ENCODE measurements at regions not wholly inside any gene's neighbourhood (a gene's known extent, or its start where the extent isn't known, plus 50 kb on each side); places are given as distances from the start of the nearest gene placed in this dataset.

DNA sequence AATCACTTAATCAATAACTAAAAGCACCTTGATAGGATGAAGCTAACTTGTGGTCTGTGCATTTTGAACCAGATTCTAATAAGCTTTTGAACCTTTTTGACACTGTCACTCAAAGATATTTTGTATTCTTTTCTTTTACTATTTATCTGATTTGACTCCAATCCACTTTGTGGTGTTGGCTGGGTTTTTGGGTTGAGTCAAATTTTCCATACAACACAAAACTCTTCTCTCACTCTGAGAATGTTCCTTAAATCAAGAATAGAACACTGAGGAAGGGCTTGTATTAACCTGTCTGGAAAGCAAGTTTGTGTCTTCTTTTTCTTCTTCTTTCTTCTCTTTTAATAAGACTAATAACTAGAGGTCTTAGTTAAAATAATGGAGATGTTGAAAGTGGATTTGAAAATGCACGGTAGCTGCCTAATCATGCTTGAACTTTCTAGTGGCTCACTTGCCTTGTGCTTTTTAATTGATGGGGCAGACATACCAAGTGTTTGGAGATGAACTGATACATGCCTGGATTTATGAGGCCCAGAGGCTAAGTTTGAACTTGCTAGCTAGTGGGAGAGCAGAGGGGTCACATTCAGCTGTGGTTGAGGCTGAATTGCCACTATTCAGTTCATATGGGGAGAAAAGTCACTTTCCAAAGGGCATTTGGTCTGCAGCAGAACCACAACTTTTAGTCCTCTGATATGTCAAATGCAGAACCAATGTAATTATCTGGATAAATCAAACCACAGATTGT, 93.5 kb upstream of the PTHLH start:
- no peaks in the 10 kb centered on the region for H3K79me2 ChIP-seq (replicated peaks; ENCODE audit: insufficient read depth, low read length)

DNA sequence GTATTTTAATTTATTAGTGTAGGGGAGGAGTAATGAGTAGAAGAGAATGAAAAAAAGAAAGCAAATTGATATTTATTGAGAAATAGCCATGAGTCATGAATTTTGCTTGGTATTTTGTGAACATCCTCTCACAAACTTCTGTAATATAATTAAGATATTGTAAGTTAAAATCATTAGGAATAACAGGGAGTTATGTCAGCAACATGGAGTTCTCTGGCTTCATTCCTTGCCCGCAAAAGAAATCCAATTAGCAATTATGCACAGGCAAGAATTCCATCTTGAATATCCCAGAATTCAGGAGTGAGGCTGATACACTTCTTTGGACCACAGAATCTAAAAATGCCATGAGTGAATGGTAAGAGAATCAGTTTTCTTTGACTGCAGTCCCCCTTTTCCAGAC, 94.3 kb upstream of the PTHLH start:
- no peaks in the 10 kb centered on the region for H3K36me3 ChIP-seq (ENCODE audit: insufficient read depth, low read length)
- H3F3A ChIP-seq (ENCODE audit: insufficient read depth, low read length, poor library complexity, severe bottlenecking) = no peaks in the 10 kb centered on the region
- no peaks in the 10 kb centered on the region for H3K9me3 ChIP-seq (ENCODE audit: low read length)
- H3K27me3 ChIP-seq (ENCODE audit: insufficient read depth, low read depth, low read length) = no peaks in the 10 kb centered on the region
- H3K79me2 ChIP-seq (replicated peaks; ENCODE audit: insufficient read depth, low read length) = no peaks in the 10 kb centered on the region
- H2AFZ ChIP-seq (ENCODE audit: low read depth, low read length) = no peak overlapping the region
- H3K4me2 ChIP-seq (ENCODE audit: low read length) = no peak overlapping the region
- TF ChIP-seq RAD21 (conservative IDR thresholded peaks at IDR 0.05) (no peak), EZH2 (IDR thresholded peaks at IDR 0.05; ENCODE audit: borderline replicate concordance, insufficient read depth, low read length, poor library complexity, severe bottlenecking) (no peak), SMC3 (conservative IDR thresholded peaks at IDR 0.05; ENCODE audit: poor library complexity) (no peak), POLR2AphosphoS5 (IDR thresholded peaks at IDR 0.05) (no peak), EP300 (conservative IDR thresholded peaks at IDR 0.05; ENCODE audit: poor library complexity, severe bottlenecking) (no peak), MXI1 (conservative IDR thresholded peaks at IDR 0.05; ENCODE audit: poor library complexity, severe bottlenecking) (no peak), TAF1 (IDR thresholded peaks at IDR 0.05; ENCODE audit: low read depth) (no peak)
- TF ChIP-seq, protein P1, sequence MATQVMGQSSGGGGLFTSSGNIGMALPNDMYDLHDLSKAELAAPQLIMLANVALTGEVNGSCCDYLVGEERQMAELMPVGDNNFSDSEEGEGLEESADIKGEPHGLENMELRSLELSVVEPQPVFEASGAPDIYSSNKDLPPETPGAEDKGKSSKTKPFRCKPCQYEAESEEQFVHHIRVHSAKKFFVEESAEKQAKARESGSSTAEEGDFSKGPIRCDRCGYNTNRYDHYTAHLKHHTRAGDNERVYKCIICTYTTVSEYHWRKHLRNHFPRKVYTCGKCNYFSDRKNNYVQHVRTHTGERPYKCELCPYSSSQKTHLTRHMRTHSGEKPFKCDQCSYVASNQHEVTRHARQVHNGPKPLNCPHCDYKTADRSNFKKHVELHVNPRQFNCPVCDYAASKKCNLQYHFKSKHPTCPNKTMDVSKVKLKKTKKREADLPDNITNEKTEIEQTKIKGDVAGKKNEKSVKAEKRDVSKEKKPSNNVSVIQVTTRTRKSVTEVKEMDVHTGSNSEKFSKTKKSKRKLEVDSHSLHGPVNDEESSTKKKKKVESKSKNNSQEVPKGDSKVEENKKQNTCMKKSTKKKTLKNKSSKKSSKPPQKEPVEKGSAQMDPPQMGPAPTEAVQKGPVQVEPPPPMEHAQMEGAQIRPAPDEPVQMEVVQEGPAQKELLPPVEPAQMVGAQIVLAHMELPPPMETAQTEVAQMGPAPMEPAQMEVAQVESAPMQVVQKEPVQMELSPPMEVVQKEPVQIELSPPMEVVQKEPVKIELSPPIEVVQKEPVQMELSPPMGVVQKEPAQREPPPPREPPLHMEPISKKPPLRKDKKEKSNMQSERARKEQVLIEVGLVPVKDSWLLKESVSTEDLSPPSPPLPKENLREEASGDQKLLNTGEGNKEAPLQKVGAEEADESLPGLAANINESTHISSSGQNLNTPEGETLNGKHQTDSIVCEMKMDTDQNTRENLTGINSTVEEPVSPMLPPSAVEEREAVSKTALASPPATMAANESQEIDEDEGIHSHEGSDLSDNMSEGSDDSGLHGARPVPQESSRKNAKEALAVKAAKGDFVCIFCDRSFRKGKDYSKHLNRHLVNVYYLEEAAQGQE (IDR thresholded peaks at IDR 0.05; ENCODE audit: borderline replicate concordance) = no peak
- TF ChIP-seq, protein P2, sequence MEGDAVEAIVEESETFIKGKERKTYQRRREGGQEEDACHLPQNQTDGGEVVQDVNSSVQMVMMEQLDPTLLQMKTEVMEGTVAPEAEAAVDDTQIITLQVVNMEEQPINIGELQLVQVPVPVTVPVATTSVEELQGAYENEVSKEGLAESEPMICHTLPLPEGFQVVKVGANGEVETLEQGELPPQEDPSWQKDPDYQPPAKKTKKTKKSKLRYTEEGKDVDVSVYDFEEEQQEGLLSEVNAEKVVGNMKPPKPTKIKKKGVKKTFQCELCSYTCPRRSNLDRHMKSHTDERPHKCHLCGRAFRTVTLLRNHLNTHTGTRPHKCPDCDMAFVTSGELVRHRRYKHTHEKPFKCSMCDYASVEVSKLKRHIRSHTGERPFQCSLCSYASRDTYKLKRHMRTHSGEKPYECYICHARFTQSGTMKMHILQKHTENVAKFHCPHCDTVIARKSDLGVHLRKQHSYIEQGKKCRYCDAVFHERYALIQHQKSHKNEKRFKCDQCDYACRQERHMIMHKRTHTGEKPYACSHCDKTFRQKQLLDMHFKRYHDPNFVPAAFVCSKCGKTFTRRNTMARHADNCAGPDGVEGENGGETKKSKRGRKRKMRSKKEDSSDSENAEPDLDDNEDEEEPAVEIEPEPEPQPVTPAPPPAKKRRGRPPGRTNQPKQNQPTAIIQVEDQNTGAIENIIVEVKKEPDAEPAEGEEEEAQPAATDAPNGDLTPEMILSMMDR (IDR thresholded peaks at IDR 0.05; ENCODE audit: poor library complexity, severe bottlenecking) = no peak
- H3K9me2 ChIP-seq (ENCODE audit: insufficient read depth, low read length) = no peaks in the 10 kb centered on the region
- H4K20me1 ChIP-seq (ENCODE audit: insufficient read depth) = no peaks in the 10 kb centered on the region
- no peak overlapping the region for H3K27ac ChIP-seq (ENCODE audit: low read length)
- no peak overlapping the region for H3K4me3 ChIP-seq (ENCODE audit: low read length)
- no peak overlapping the region for H3K9ac ChIP-seq (ENCODE audit: low read length)

More for the DNA sequence above, 93.5 kb upstream of the PTHLH start:
- no peak overlapping the region for H3K4me3 ChIP-seq (ENCODE audit: low read length)
- no peaks in the 10 kb centered on the region for H3K36me3 ChIP-seq (ENCODE audit: insufficient read depth, low read length)
- H3K4me2 ChIP-seq (ENCODE audit: low read length) = no peak overlapping the region
- no peak overlapping the region for H3K27ac ChIP-seq (ENCODE audit: low read length)
- TF ChIP-seq MXI1 (conservative IDR thresholded peaks at IDR 0.05; ENCODE audit: poor library complexity, severe bottlenecking) (no peak), POLR2AphosphoS5 (IDR thresholded peaks at IDR 0.05) (no peak), TAF1 (IDR thresholded peaks at IDR 0.05; ENCODE audit: low read depth) (no peak), EP300 (conservative IDR thresholded peaks at IDR 0.05; ENCODE audit: poor library complexity, severe bottlenecking) (no peak), SMC3 (conservative IDR thresholded peaks at IDR 0.05; ENCODE audit: poor library complexity) (no peak), RAD21 (conservative IDR thresholded peaks at IDR 0.05) (no peak), EZH2 (IDR thresholded peaks at IDR 0.05; ENCODE audit: borderline replicate concordance, insufficient read depth, low read length, poor library complexity, severe bottlenecking) (no peak)
- TF ChIP-seq, protein P1 (IDR thresholded peaks at IDR 0.05; ENCODE audit: borderline replicate concordance) = no peak
- TF ChIP-seq, protein P2 (IDR thresholded peaks at IDR 0.05; ENCODE audit: poor library complexity, severe bottlenecking) = no peak
- H4K20me1 ChIP-seq (ENCODE audit: insufficient read depth) = no peaks in the 10 kb centered on the region
- H2AFZ ChIP-seq (ENCODE audit: low read depth, low read length) = no peak overlapping the region
- H3K9me3 ChIP-seq (ENCODE audit: low read length) = no peaks in the 10 kb centered on the region
- no peaks in the 10 kb centered on the region for H3K9me2 ChIP-seq (ENCODE audit: insufficient read depth, low read length)
- no peak overlapping the region for H3K9ac ChIP-seq (ENCODE audit: low read length)
- no peaks in the 10 kb centered on the region for H3K27me3 ChIP-seq (ENCODE audit: insufficient read depth, low read depth, low read length)
- H3F3A ChIP-seq (ENCODE audit: insufficient read depth, low read length, poor library complexity, severe bottlenecking) = no peaks in the 10 kb centered on the region

All from neural cell (in vitro differentiated cells).